GM23338 (cell line): ENCODE measurements at regions not wholly inside any gene's neighbourhood (a gene's known extent, or its start where the extent isn't known, plus 50 kb on each side); places are given as distances from the start of the nearest gene placed in this dataset.

Experiments
- ATAC-seq: fragments of 200-7000 bp; cut with Tn5 transposase; 3 replicates; pipeline ENCODE4 v1.9.1; 2020
- DNase-seq: peaks from one replicate; pipeline ENCODE4 v3.0.0-alpha.2; 2015; ENCODE audit warnings: low spot score
- H2AFZ ChIP-seq: fragments of 200-600 bp; sonication (generic); 2 replicates; pipeline ENCODE4 v1.8.0; 2016; ENCODE audit warnings: antibody characterized with exemption, mild to moderate bottlenecking, moderate library complexity
- H3F3A ChIP-seq: fragments of 200-600 bp; sonication (generic); replicated peaks from 2 replicates; pipeline ENCODE4 v1.8.0; 2017; ENCODE audit warnings: antibody characterized with exemption, mixed run types, low read depth
- H3K27ac ChIP-seq: fragments of 200-600 bp; sonication (generic); 2 replicates; pipeline ENCODE4 v1.6.1; 2016; ENCODE audit warnings: low read depth
- H3K27me3 ChIP-seq: fragments of 200-600 bp; sonication (generic); 2 replicates; pipeline ENCODE4 v1.8.0; 2016; ENCODE audit warnings: mild to moderate bottlenecking, mixed run types, moderate library complexity; ENCODE audit not compliant: insufficient read depth
- H3K36me3 ChIP-seq: fragments of 200-600 bp; sonication (generic); 2 replicates; pipeline ENCODE4 v1.8.0; 2016; ENCODE audit warnings: mild to moderate bottlenecking; ENCODE audit not compliant: insufficient read depth
- H3K4me1 ChIP-seq: fragments of 200-600 bp; sonication (generic); 2 replicates; pipeline ENCODE4 v1.8.0; 2016; ENCODE audit warnings: mild to moderate bottlenecking, moderate library complexity; ENCODE audit not compliant: insufficient read depth
- H3K4me2 ChIP-seq: fragments of 200-600 bp; sonication (generic); 2 replicates; pipeline ENCODE4 v1.7.1; 2017; ENCODE audit warnings: mixed run types
- H3K4me3 ChIP-seq: fragments of 200-600 bp; sonication (generic); 2 replicates; pipeline ENCODE4 v1.6.1; 2016; ENCODE audit warnings: mixed run types
- H3K79me2 ChIP-seq: fragments of 200-600 bp; sonication (generic); replicated peaks from 2 replicates; pipeline ENCODE4 v1.8.0; 2017; ENCODE audit warnings: mild to moderate bottlenecking; ENCODE audit not compliant: insufficient read depth
- H3K9me2 ChIP-seq: fragments of 200-600 bp; sonication (generic); 2 replicates; pipeline ENCODE4 v1.8.0; 2017; ENCODE audit not compliant: insufficient read depth
- H4K20me1 ChIP-seq: fragments of 200-600 bp; sonication (generic); replicated peaks from 2 replicates; pipeline ENCODE4 v1.8.0; 2017; ENCODE audit warnings: mild to moderate bottlenecking; ENCODE audit not compliant: insufficient read depth
- H3K27ac Mint-ChIP-seq: 2 replicates; pipeline ENCODE4 v1.8.0; 2020; ENCODE audit warnings: inconsistent platforms, mild to moderate bottlenecking, moderate library complexity, mixed read lengths
- H3K27me3 Mint-ChIP-seq: 3 replicates; pipeline ENCODE4 v1.8.0; 2022; ENCODE audit warnings: low read depth, mild to moderate bottlenecking, moderate library complexity, mixed read lengths, inconsistent platforms; ENCODE audit not compliant: insufficient read depth, poor library complexity
- H3K36me3 Mint-ChIP-seq: 3 replicates; pipeline ENCODE4 v1.8.0; 2021; ENCODE audit warnings: low read depth, mild to moderate bottlenecking, inconsistent platforms, moderate library complexity, mixed read lengths
- H3K4me1 Mint-ChIP-seq: 3 replicates; pipeline ENCODE4 v1.8.0; 2020; ENCODE audit warnings: mild to moderate bottlenecking, inconsistent platforms, mixed read lengths
- H3K4me3 Mint-ChIP-seq: 3 replicates; pipeline ENCODE4 v1.8.0; 2021; ENCODE audit warnings: moderate library complexity, mild to moderate bottlenecking, inconsistent platforms, mixed read lengths
- H3K9me3 Mint-ChIP-seq: 3 replicates; pipeline ENCODE4 v1.8.0; 2020; ENCODE audit warnings: moderate library complexity, mild to moderate bottlenecking, inconsistent platforms, mixed read lengths
- CREB1 ChIP-seq: fragments of 250-450 bp; sonication (Bioruptor Pico); IDR thresholded peaks from 2 replicates; pipeline ENCODE4 v1.5.0; 2020; ENCODE audit warnings: low read depth, mild to moderate bottlenecking, moderate library complexity
- CTCF ChIP-seq, 2 experiments: fragments of 200-600 bp in 1 of 2; sonication (generic) in 1 of 2; conservative IDR thresholded peaks; 2 replicates each; pipeline versions ENCODE4 v1.5.1 to v1.6.1; 2016 to 2017; ENCODE audit warnings: antibody characterized with exemption in 2 of 2, low read depth in 2 of 2, mild to moderate bottlenecking in 2 of 2, moderate library complexity in 1 of 2
- ETS1 ChIP-seq: IDR thresholded peaks from 2 replicates; pipeline ENCODE4 v1.6.1; 2016; ENCODE audit warnings: antibody characterized with exemption
- EZH2phosphoT487 ChIP-seq: fragments of 200-600 bp; sonication (generic); IDR thresholded peaks from one replicate; pipeline ENCODE4 v1.8.1; 2018; ENCODE audit warnings: antibody characterized with exemption; ENCODE audit not compliant: unreplicated experiment
- JUNB ChIP-seq: IDR thresholded peaks from one replicate; pipeline ENCODE4 v1.6.1; 2016; ENCODE audit warnings: antibody characterized with exemption; ENCODE audit not compliant: unreplicated experiment
- POLR2AphosphoS5 ChIP-seq: IDR thresholded peaks from 2 replicates; pipeline ENCODE4 v1.6.1; 2016; ENCODE audit warnings: antibody characterized with exemption, low read depth
- REST ChIP-seq: IDR thresholded peaks from one replicate; pipeline ENCODE4 v1.6.1; 2018; ENCODE audit warnings: antibody characterized with exemption; ENCODE audit not compliant: unreplicated experiment
- ZNF114 ChIP-seq: fragments of 250-450 bp; sonication (Bioruptor Pico); IDR thresholded peaks from 2 replicates; pipeline ENCODE4 v1.5.0; 2020; ENCODE audit warnings: mild to moderate bottlenecking, moderate library complexity
- ZNF331 ChIP-seq: fragments of 250-450 bp; sonication (Bioruptor Pico); IDR thresholded peaks from 2 replicates; pipeline ENCODE4 v1.5.0; 2020; ENCODE audit warnings: low read depth, mild to moderate bottlenecking, moderate library complexity

GRCh38 chr5:61263072-61263471, 69.0 kb upstream of the ZSWIM6 start (continued):
- TF ChIP-seq JUNB (no peak), REST (no peak), CTCF (conservative IDR thresholded peaks at IDR 0.05; ENCODE audit: low read depth in 2 of 2) (no peak), ZNF114 (no peak)

GRCh38 chr5:61263561-61264272, 68.3 kb upstream of the ZSWIM6 start:
- Histone ChIP-seq H3K9me2 (no peaks in the 10 kb centered on the region), H3K36me3 (no peaks in the 10 kb centered on the region), H3K27ac (no peak overlapping the region), H3K79me2 (no peaks in the 10 kb centered on the region), H4K20me1 (no peaks in the 10 kb centered on the region), H3F3A (no peaks in the 10 kb centered on the region), H3K27me3 (no peaks in the 10 kb centered on the region), H2AFZ (peak overlapping the region; percentile 0; the same call in 1 of the 2 replicates), H3K4me2 (no peak overlapping the region), H3K4me3 (no peak overlapping the region), H3K4me1 (peaks cover 4% of the 10 kb centered on the region; the same call in 1 of the 2 replicates)
- DNase-seq: no peak
- Mint-ChIP-seq H3K27me3 (peaks cover 4% of the 10 kb centered on the region), H3K4me3 (no peak overlapping the region), H3K4me1 (peaks cover 23% of the 10 kb centered on the region), H3K9me3 (no peaks in the 10 kb centered on the region), H3K36me3 (no peaks in the 10 kb centered on the region), H3K27ac (no peak overlapping the region)
- ATAC-seq: peak; percentile 65
- no peak for TF ChIP-seq EZH2phosphoT487
- no peak for TF ChIP-seq POLR2AphosphoS5
- TF ChIP-seq ETS1: no peak
- TF ChIP-seq CREB1 (CRISPR knock-in tag): no peak
- no peak for TF ChIP-seq JUNB
- TF ChIP-seq ZNF331 (CRISPR knock-in tag): no peak
- no peak for TF ChIP-seq CTCF (conservative IDR thresholded peaks at IDR 0.05; ENCODE audit: low read depth in 2 of 2)
